IMR-90 (cell line): ENCODE measurements at regions not wholly inside any gene's neighbourhood (a gene's known extent, or its start where the extent isn't known, plus 50 kb on each side); places are given as distances from the start of the nearest gene placed in this dataset.

ENCODE experiments used
- ATAC-seq: fragments of 200-7000 bp; cut with Tn5 transposase; 2 replicates; pipeline ENCODE4 v1.9.1; 2020; ENCODE audit warnings: low read depth, mild to moderate bottlenecking, moderate library complexity
- BruUV-seq: library from RNA; stranded (reverse); fragments of 400-500 nt; replicated peaks from 2 replicates; lab custom pipeline; 2021; lab: Mats Ljungman, UMichigan
- CTCF ChIA-PET: fragments of 300-600 bp; formaldehyde crosslinking; extraction: SDS; loops from one replicate; lab custom pipeline; 2021; ENCODE audit warnings: antibody characterized with exemption; lab: Yijun Ruan, JAX
- POLR2A ChIA-PET: fragments of 300-600 bp; sonication (Branson Sonifier 250); formaldehyde crosslinking; loops from one replicate; lab custom pipeline; 2022; ENCODE audit warnings: antibody characterized with exemption; ENCODE audit not compliant: unreplicated experiment; lab: Charles Lee
- DNase-seq: peaks from one replicate; pipeline ENCODE4 v3.0.0; 2013
- H2AFZ ChIP-seq: replicated peaks from 2 replicates; pipeline ENCODE3; 2013; ENCODE audit warnings: low read length, mild to moderate bottlenecking; ENCODE audit not compliant: poor library complexity
- H2AK5ac ChIP-seq: 2 replicates; pipeline ENCODE4 v1.6.1; 2013; ENCODE audit warnings: low read depth, low read length, inconsistent platforms
- H2AK9ac ChIP-seq: replicated peaks from 2 replicates; pipeline ENCODE3; 2013; ENCODE audit warnings: mild to moderate bottlenecking, low read depth, low read length, moderate library complexity; ENCODE audit not compliant: poor library complexity
- H2BK120ac ChIP-seq: 2 replicates; pipeline ENCODE4 v1.6.1; 2013; ENCODE audit warnings: low read depth, low read length, inconsistent platforms
- H2BK15ac ChIP-seq: 3 replicates; pipeline ENCODE4 v1.6.1; 2013; ENCODE audit warnings: low read depth, low read length, inconsistent platforms
- H2BK20ac ChIP-seq: 2 replicates; pipeline ENCODE4 v1.6.1; 2013; ENCODE audit warnings: low read depth, mild to moderate bottlenecking, inconsistent platforms, low read length, moderate library complexity
- H2BK5ac ChIP-seq: 2 replicates; pipeline ENCODE4 v1.6.1; 2013; ENCODE audit warnings: mild to moderate bottlenecking, low read depth, low read length, inconsistent platforms; ENCODE audit not compliant: poor library complexity, severe bottlenecking
- H3K14ac ChIP-seq: replicated peaks from 2 replicates; pipeline ENCODE4 v1.6.1; 2013; ENCODE audit warnings: low read depth, low read length, inconsistent platforms
- H3K18ac ChIP-seq: 2 replicates; pipeline ENCODE4 v1.6.1; 2013; ENCODE audit warnings: low read depth, low read length, control low read depth
- H3K23ac ChIP-seq: 2 replicates; pipeline ENCODE4 v1.6.1; 2013; ENCODE audit warnings: low read depth, low read length, inconsistent platforms
- H3K27ac ChIP-seq: 2 replicates; pipeline ENCODE4 v1.5.1; 2013; ENCODE audit warnings: mild to moderate bottlenecking, control low read depth, low read length; ENCODE audit not compliant: insufficient read depth
- H3K27me3 ChIP-seq: 2 replicates; pipeline ENCODE4 v1.6.1; 2013; ENCODE audit warnings: low read length; ENCODE audit not compliant: control insufficient read depth, insufficient read depth
- H3K36me3 ChIP-seq: 2 replicates; pipeline ENCODE4 v1.6.1; 2013; ENCODE audit warnings: low read length, mixed read lengths; ENCODE audit not compliant: control insufficient read depth, insufficient read depth
- H3K4ac ChIP-seq: 2 replicates; pipeline ENCODE4 v1.6.1; 2013; ENCODE audit warnings: low read depth, low read length, inconsistent platforms
- H3K4me1 ChIP-seq: 2 replicates; pipeline ENCODE4 v1.6.1; 2013; ENCODE audit warnings: low read length, mixed read lengths; ENCODE audit not compliant: control insufficient read depth, insufficient read depth
- H3K4me2 ChIP-seq: 2 replicates; pipeline ENCODE4 v1.6.1; 2013; ENCODE audit warnings: low read depth, mild to moderate bottlenecking, control low read depth, low read length, moderate library complexity
- H3K4me3 ChIP-seq: 2 replicates; pipeline ENCODE4 v1.5.1; 2013; ENCODE audit warnings: low read depth, mild to moderate bottlenecking, control low read depth, low read length, moderate library complexity; ENCODE audit not compliant: insufficient read depth
- H3K56ac ChIP-seq: 2 replicates; pipeline ENCODE4 v1.6.1; 2013; ENCODE audit warnings: low read length, inconsistent platforms; ENCODE audit not compliant: insufficient read depth; ENCODE audit errors: extremely low read depth
- H3K79me1 ChIP-seq, 2 experiments: 2 replicates each; pipeline ENCODE4 v1.6.1; 2013; ENCODE audit warnings: low read length in 2 of 2, inconsistent platforms in 1 of 2, low read depth in 1 of 2
- H3K9ac ChIP-seq: 2 replicates; pipeline ENCODE4 v1.6.1; 2013; ENCODE audit warnings: low read depth, low read length, control low read depth
- H3K9me1 ChIP-seq: 2 replicates; pipeline ENCODE4 v1.6.1; 2013; ENCODE audit warnings: low read length, inconsistent platforms; ENCODE audit not compliant: insufficient read depth
- H3K9me3 ChIP-seq: 2 replicates; pipeline ENCODE4 v1.6.1; 2013; ENCODE audit warnings: low read length; ENCODE audit not compliant: control insufficient read depth, insufficient read depth
- H4K20me1 ChIP-seq: 2 replicates; pipeline ENCODE4 v1.6.1; 2013; ENCODE audit warnings: low read length, inconsistent platforms; ENCODE audit not compliant: insufficient read depth
- H4K5ac ChIP-seq: 2 replicates; pipeline ENCODE4 v1.6.1; 2013; ENCODE audit warnings: mild to moderate bottlenecking, low read depth, low read length, control low read depth
- H4K8ac ChIP-seq, 2 experiments: 2 replicates each; pipeline ENCODE4 v1.6.1; 2013; ENCODE audit warnings: low read depth in 2 of 2, low read length in 2 of 2, control low read depth in 1 of 2, inconsistent platforms in 1 of 2
- H4K91ac ChIP-seq: 2 replicates; pipeline ENCODE4 v1.6.1; 2013; ENCODE audit warnings: low read depth, low read length, inconsistent platforms; ENCODE audit not compliant: insufficient read depth
- BHLHE40 ChIP-seq: fragments of 150-350 bp; IDR thresholded peaks from 2 replicates; pipeline ENCODE4 v1.6.1; 2016; ENCODE audit warnings: mild to moderate bottlenecking, low read depth, low read length
- CEBPB ChIP-seq: IDR thresholded peaks from 2 replicates; pipeline ENCODE4 v1.6.1; 2012; ENCODE audit warnings: low read depth, low read length, improper control_type of control experiment
- CHD1 ChIP-seq: IDR thresholded peaks from 2 replicates; pipeline ENCODE4 v1.6.1; 2012; ENCODE audit warnings: low read depth, low read length, improper control_type of control experiment
- FOS ChIP-seq: fragments of 150-350 bp; IDR thresholded peaks from 2 replicates; pipeline ENCODE4 v1.6.1; 2016; ENCODE audit warnings: low read depth, low read length
- MAFK ChIP-seq: IDR thresholded peaks from 2 replicates; pipeline ENCODE4 v1.6.1; 2012; ENCODE audit warnings: low read depth, low read length, improper control_type of control experiment
- MAZ ChIP-seq: IDR thresholded peaks from 2 replicates; pipeline ENCODE4 v1.6.1; 2012; ENCODE audit warnings: low read depth, mild to moderate bottlenecking, low read length, improper control_type of control experiment, moderate library complexity, borderline replicate concordance
- NFE2L2 ChIP-seq: fragments of 150-350 bp; IDR thresholded peaks from 2 replicates; pipeline ENCODE4 v1.6.1; 2016; ENCODE audit warnings: low read depth, mild to moderate bottlenecking, low read length
- RAD21 ChIP-seq: IDR thresholded peaks from 2 replicates; pipeline ENCODE4 v1.6.1; 2012; ENCODE audit warnings: low read length, improper control_type of control experiment
- RCOR1 ChIP-seq: IDR thresholded peaks from 2 replicates; pipeline ENCODE4 v1.6.1; 2012; ENCODE audit warnings: mild to moderate bottlenecking, low read length, improper control_type of control experiment; ENCODE audit not compliant: insufficient replicate concordance
- RFX5 ChIP-seq: IDR thresholded peaks from 2 replicates; pipeline ENCODE4 v1.8.0; 2012; ENCODE audit warnings: low read depth, mild to moderate bottlenecking, low read length, moderate library complexity
- USF2 ChIP-seq: fragments of 150-350 bp; IDR thresholded peaks from 2 replicates; pipeline ENCODE4 v1.6.1; 2017; ENCODE audit warnings: mild to moderate bottlenecking, antibody characterized with exemption, low read length, low read depth
- WGBS, 2 experiments: methylation state at CpG; one replicate each; pipeline versions ENCODE4 v1.1.5 to v1.1.7; 2013; ENCODE audit warnings: missing lambda C conversion rate in 2 of 2; ENCODE audit not compliant: insufficient read length in 1 of 2; ENCODE audit errors: extremely low coverage in 2 of 2; 5-methylcytosine and 5-hydroxymethylcytosine counted together
- dilution Hi-C: fragments of 300-500 bp; cut with HindIII; formaldehyde crosslinking; loops from one replicate; pipeline ENCODE4 v1.14.3; 2018; ENCODE audit warnings: low sequenced_read_pairs; ENCODE audit not compliant: unreplicated experiment
- in situ Hi-C: fragments of 300-500 bp; cut with MboI; formaldehyde crosslinking; loops from 3 replicates; pipeline ENCODE4 v1.14.3; 2019; ENCODE audit warnings: low sequenced_read_pairs, inconsistent platforms, mixed read lengths
- intact Hi-C: fragments of 100-400 bp; cut with micrococcal nuclease; formaldehyde crosslinking; loops from 2 replicates; pipeline ENCODE4 v1.10.0; 2022
- TF ChIP-seq, protein P1 (sequence below): fragments of 150-350 bp; IDR thresholded peaks from 2 replicates; pipeline ENCODE4 v1.6.1; 2016; ENCODE audit warnings: low read depth, mild to moderate bottlenecking, low read length, moderate library complexity, borderline replicate concordance
- TF ChIP-seq, protein P2 (sequence below): conservative IDR thresholded peaks from 2 replicates; pipeline ENCODE4 v1.5.1; 2012; ENCODE audit warnings: mild to moderate bottlenecking, low read depth, low read length, improper control_type of control experiment

DNA sequence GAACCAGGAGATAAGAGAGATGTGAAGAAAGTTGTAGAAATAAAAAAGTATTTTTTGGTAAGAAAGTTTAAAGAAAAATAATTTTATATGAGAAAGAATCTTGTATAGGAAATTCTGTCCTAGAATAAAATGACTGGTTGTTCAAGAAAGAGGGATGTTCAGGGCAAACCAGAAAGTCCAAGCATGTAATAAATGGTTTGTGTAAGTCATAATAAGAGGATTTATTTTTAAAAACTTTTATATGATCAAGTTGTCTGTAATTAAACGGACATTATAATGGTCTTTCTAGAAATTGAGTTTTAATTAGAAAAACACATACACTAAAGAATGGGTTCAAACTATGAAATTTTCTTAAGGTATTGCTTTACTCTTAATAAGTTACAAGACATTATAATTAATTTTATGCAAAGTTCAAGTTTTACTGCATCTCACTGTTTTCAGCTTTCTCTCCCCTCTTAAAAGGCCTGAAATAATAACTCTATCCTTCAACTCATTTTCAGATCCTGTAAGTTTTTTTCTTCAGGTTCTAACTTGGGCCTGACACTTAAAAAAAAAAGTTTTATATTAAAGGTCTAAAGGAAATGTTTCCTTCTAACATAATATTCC lies 56.1 kb upstream of the ZNF300 start:
- H2BK20ac ChIP-seq, result no peak overlapping the region
- H3K9ac ChIP-seq, result no peak overlapping the region
- no CpG with 5 or more reads among the region's 1 CpG for WGBS, 2 experiments
- H2BK15ac ChIP-seq, result no peak overlapping the region
- no peak overlapping the region for H4K8ac ChIP-seq
- no peaks in the 10 kb centered on the region for H3K4me1 ChIP-seq
- H3K9me1 ChIP-seq, result no peaks in the 10 kb centered on the region
- H3K4me3 ChIP-seq, result no peak overlapping the region
- dilution Hi-C loops (no loop called here), in situ Hi-C loops (no loop called here), intact Hi-C loops (no loop called here)
- ChIA-PET CTCF (no interaction called here), POLR2A (no interaction called here)
- H2BK5ac ChIP-seq, result no peak overlapping the region
- no peak overlapping the region for H2AK9ac ChIP-seq
- no peak overlapping the region for H3K23ac ChIP-seq
- no peak overlapping the region for H3K14ac ChIP-seq
- TF ChIP-seq RCOR1, result no peak
- no peak for TF ChIP-seq MAZ
- TF ChIP-seq RAD21, result no peak
- TF ChIP-seq MAFK, result no peak
- TF ChIP-seq, protein P1, sequence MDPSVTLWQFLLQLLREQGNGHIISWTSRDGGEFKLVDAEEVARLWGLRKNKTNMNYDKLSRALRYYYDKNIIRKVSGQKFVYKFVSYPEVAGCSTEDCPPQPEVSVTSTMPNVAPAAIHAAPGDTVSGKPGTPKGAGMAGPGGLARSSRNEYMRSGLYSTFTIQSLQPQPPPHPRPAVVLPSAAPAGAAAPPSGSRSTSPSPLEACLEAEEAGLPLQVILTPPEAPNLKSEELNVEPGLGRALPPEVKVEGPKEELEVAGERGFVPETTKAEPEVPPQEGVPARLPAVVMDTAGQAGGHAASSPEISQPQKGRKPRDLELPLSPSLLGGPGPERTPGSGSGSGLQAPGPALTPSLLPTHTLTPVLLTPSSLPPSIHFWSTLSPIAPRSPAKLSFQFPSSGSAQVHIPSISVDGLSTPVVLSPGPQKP, result no peak
- TF ChIP-seq FOS, result no peak
- TF ChIP-seq NFE2L2, result no peak
- TF ChIP-seq CEBPB, result no peak
- TF ChIP-seq RFX5, result no peak
- TF ChIP-seq CHD1, result no peak
- TF ChIP-seq, protein P2, sequence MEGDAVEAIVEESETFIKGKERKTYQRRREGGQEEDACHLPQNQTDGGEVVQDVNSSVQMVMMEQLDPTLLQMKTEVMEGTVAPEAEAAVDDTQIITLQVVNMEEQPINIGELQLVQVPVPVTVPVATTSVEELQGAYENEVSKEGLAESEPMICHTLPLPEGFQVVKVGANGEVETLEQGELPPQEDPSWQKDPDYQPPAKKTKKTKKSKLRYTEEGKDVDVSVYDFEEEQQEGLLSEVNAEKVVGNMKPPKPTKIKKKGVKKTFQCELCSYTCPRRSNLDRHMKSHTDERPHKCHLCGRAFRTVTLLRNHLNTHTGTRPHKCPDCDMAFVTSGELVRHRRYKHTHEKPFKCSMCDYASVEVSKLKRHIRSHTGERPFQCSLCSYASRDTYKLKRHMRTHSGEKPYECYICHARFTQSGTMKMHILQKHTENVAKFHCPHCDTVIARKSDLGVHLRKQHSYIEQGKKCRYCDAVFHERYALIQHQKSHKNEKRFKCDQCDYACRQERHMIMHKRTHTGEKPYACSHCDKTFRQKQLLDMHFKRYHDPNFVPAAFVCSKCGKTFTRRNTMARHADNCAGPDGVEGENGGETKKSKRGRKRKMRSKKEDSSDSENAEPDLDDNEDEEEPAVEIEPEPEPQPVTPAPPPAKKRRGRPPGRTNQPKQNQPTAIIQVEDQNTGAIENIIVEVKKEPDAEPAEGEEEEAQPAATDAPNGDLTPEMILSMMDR, result no peak
- TF ChIP-seq BHLHE40, result no peak
- no peak for TF ChIP-seq USF2
- no peaks in the 10 kb centered on the region for H3K36me3 ChIP-seq
- no peak for ATAC-seq
- BruUV-seq, result no TSS peak
- no peak overlapping the region for H2AK5ac ChIP-seq
- H2AFZ ChIP-seq, result no peak overlapping the region
- no peak overlapping the region for H2BK120ac ChIP-seq
- no peaks in the 10 kb centered on the region for H3K27me3 ChIP-seq
- no peak overlapping the region for H3K56ac ChIP-seq
- no peaks in the 10 kb centered on the region for H3K79me1 ChIP-seq
- no peak overlapping the region for H3K18ac ChIP-seq
- no peak overlapping the region for H3K4me2 ChIP-seq
- no peak overlapping the region for H3K27ac ChIP-seq
- H4K20me1 ChIP-seq, result no peaks in the 10 kb centered on the region
- no peak overlapping the region for H3K4ac ChIP-seq
- no peak for DNase-seq
- no peak overlapping the region for H4K91ac ChIP-seq
- no peak overlapping the region for H4K5ac ChIP-seq
- H3K9me3 ChIP-seq, result peaks cover 9% of the 10 kb centered on the region
